ENCODE measurements at regions not wholly inside any gene's neighbourhood (a gene's known extent, or its start where the extent isn't known, plus 50 kb on each side); places are given as distances from the start of the nearest gene placed in this dataset.

DNA sequence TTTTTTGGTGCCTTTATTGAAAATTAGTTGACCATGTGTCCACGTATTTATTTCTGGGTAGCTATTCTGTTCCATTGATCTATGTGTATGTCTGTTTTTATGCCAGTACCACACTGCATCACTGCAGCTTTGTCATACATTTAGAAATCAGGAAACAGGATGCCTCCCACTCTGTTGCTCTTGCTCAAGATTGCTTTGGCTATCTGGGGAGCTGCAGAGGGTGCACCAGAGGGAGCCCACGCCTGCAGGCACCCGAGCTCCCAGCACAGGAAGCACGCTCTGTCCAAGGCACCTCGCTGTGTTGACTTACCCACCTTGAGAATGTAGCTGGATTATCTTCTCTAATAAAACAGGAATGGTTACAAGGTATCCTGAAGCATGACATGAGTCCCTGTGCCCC is 301.7 kb downstream of the TCERG1L start:
- H3K36me3 ChIP-seq (ENCODE audit: control insufficient read depth in 1 of 2, insufficient read depth in 2 of 2, low read depth in 1 of 2, low read length in 2 of 2), result no peaks in the 10 kb centered on the region
- H2AFZ ChIP-seq (ENCODE audit: low read depth, low read length), result no peak overlapping the region
- H3K4me3 ChIP-seq (ENCODE audit: insufficient read depth in 1 of 2, low read depth in 1 of 2, low read length in 2 of 2), result no peak overlapping the region
- no peak overlapping the region for H4K91ac ChIP-seq (ENCODE audit: low read length)
- H3K14ac ChIP-seq (ENCODE audit: low read length in 2 of 2), result no peak overlapping the region
- H3K23ac ChIP-seq (ENCODE audit: low read length in 2 of 2), result no peak overlapping the region
- H3K4me2 ChIP-seq (ENCODE audit: low read length, poor library complexity, severe bottlenecking), result no peak overlapping the region
- no peaks in the 10 kb centered on the region for H3K79me1 ChIP-seq (replicated peaks; ENCODE audit: low read length, poor library complexity, severe bottlenecking)
- H3K27me3 ChIP-seq (ENCODE audit: control insufficient read depth in 1 of 2, insufficient read depth in 1 of 2, low read length in 2 of 2), result no peaks in the 10 kb centered on the region
- H3K9me3 ChIP-seq (ENCODE audit: control insufficient read depth, low read length), result no peaks in the 10 kb centered on the region
- 41% methylated on average over 4 of the region's 5 CpGs for WGBS
- DNase-seq, result no peak
- no peak overlapping the region for H2BK5ac ChIP-seq (ENCODE audit: low read depth, low read length, poor library complexity, severe bottlenecking)
- no peak overlapping the region for H2BK120ac ChIP-seq (ENCODE audit: low read depth, low read length)
- H3K18ac ChIP-seq (ENCODE audit: low read depth in 1 of 2, low read length in 2 of 2), result no peak overlapping the region
- no peak overlapping the region for H3K4ac ChIP-seq (ENCODE audit: low read depth in 1 of 2, low read length in 2 of 2)
- H3K27ac ChIP-seq (ENCODE audit: low read length, poor library complexity, severe bottlenecking), result no peak overlapping the region
- no peak overlapping the region for H3K9ac ChIP-seq (ENCODE audit: low read length)
- no peak overlapping the region for H2BK12ac ChIP-seq (ENCODE audit: low read length in 2 of 2)
- no peaks in the 10 kb centered on the region for H3K4me1 ChIP-seq (ENCODE audit: control insufficient read depth, insufficient read depth, low read depth, low read length)
- H4K8ac ChIP-seq (ENCODE audit: low read length), result no peak overlapping the region
- no peak overlapping the region for H2BK15ac ChIP-seq (ENCODE audit: low read depth, poor library complexity, severe bottlenecking)
- no peak overlapping the region for H2AK5ac ChIP-seq (ENCODE audit: low read length, severe bottlenecking)

GRCh38 chr10:131010965-131011575 is 300.5 kb downstream of the TCERG1L start:
- H3K14ac ChIP-seq (ENCODE audit: low read length in 2 of 2), result no peak overlapping the region
- 87% methylated on average over 9 of the region's 11 CpGs for WGBS
- no peak overlapping the region for H2AFZ ChIP-seq (ENCODE audit: low read depth, low read length)
- H2BK120ac ChIP-seq (ENCODE audit: low read depth, low read length), result no peak overlapping the region
- H2AK5ac ChIP-seq (ENCODE audit: low read length, severe bottlenecking), result no peak overlapping the region
- no peak overlapping the region for H4K91ac ChIP-seq (ENCODE audit: low read length)
- no peak for DNase-seq
- no peak overlapping the region for H2BK12ac ChIP-seq (ENCODE audit: low read length in 2 of 2)
- no peaks in the 10 kb centered on the region for H3K36me3 ChIP-seq (ENCODE audit: control insufficient read depth in 1 of 2, insufficient read depth in 2 of 2, low read depth in 1 of 2, low read length in 2 of 2)
- no peaks in the 10 kb centered on the region for H3K79me1 ChIP-seq (replicated peaks; ENCODE audit: low read length, poor library complexity, severe bottlenecking)
- no peak overlapping the region for H3K18ac ChIP-seq (ENCODE audit: low read depth in 1 of 2, low read length in 2 of 2)
- no peaks in the 10 kb centered on the region for H3K27me3 ChIP-seq (ENCODE audit: control insufficient read depth in 1 of 2, insufficient read depth in 1 of 2, low read length in 2 of 2)
- H3K9ac ChIP-seq (ENCODE audit: low read length), result no peak overlapping the region
- no peak overlapping the region for H3K23ac ChIP-seq (ENCODE audit: low read length in 2 of 2)
- H3K4ac ChIP-seq (ENCODE audit: low read depth in 1 of 2, low read length in 2 of 2), result no peak overlapping the region
- H3K4me2 ChIP-seq (ENCODE audit: low read length, poor library complexity, severe bottlenecking), result no peak overlapping the region
- H3K4me1 ChIP-seq (ENCODE audit: control insufficient read depth, insufficient read depth, low read depth, low read length), result no peaks in the 10 kb centered on the region
- H4K8ac ChIP-seq (ENCODE audit: low read length), result no peak overlapping the region
- H3K4me3 ChIP-seq (ENCODE audit: insufficient read depth in 1 of 2, low read depth in 1 of 2, low read length in 2 of 2), result no peak overlapping the region
- H3K9me3 ChIP-seq (ENCODE audit: control insufficient read depth, low read length), result no peaks in the 10 kb centered on the region
- H2BK15ac ChIP-seq (ENCODE audit: low read depth, poor library complexity, severe bottlenecking), result no peak overlapping the region
- H2BK5ac ChIP-seq (ENCODE audit: low read depth, low read length, poor library complexity, severe bottlenecking), result no peak overlapping the region
- no peak overlapping the region for H3K27ac ChIP-seq (ENCODE audit: low read length, poor library complexity, severe bottlenecking)

GRCh38 chr10:131011936-131012640 is 299.4 kb downstream of the TCERG1L start:
- H3K27ac ChIP-seq (ENCODE audit: low read length, poor library complexity, severe bottlenecking), result no peak overlapping the region
- DNase-seq, result no peak
- no peak overlapping the region for H3K18ac ChIP-seq (ENCODE audit: low read depth in 1 of 2, low read length in 2 of 2)

GRCh38 chr10:131012641-131012985 is 298.9 kb downstream of the TCERG1L start:
- no peaks in the 10 kb centered on the region for H3K4me1 ChIP-seq (ENCODE audit: control insufficient read depth, insufficient read depth, low read depth, low read length)
- no peak overlapping the region for H3K18ac ChIP-seq (ENCODE audit: low read depth in 1 of 2, low read length in 2 of 2)
- no peak overlapping the region for H2BK15ac ChIP-seq (ENCODE audit: low read depth, poor library complexity, severe bottlenecking)
- H3K27me3 ChIP-seq (ENCODE audit: control insufficient read depth in 1 of 2, insufficient read depth in 1 of 2, low read length in 2 of 2), result no peaks in the 10 kb centered on the region
- no peak overlapping the region for H3K4ac ChIP-seq (ENCODE audit: low read depth in 1 of 2, low read length in 2 of 2)
- no peak overlapping the region for H4K91ac ChIP-seq (ENCODE audit: low read length)
- no peak overlapping the region for H3K14ac ChIP-seq (ENCODE audit: low read length in 2 of 2)
- no peak overlapping the region for H3K23ac ChIP-seq (ENCODE audit: low read length in 2 of 2)
- no peaks in the 10 kb centered on the region for H3K79me1 ChIP-seq (replicated peaks; ENCODE audit: low read length, poor library complexity, severe bottlenecking)
- DNase-seq, result no peak
- H3K27ac ChIP-seq (ENCODE audit: low read length, poor library complexity, severe bottlenecking), result no peak overlapping the region
- H3K9me3 ChIP-seq (ENCODE audit: control insufficient read depth, low read length), result no peaks in the 10 kb centered on the region
- no peaks in the 10 kb centered on the region for H3K36me3 ChIP-seq (ENCODE audit: control insufficient read depth in 1 of 2, insufficient read depth in 2 of 2, low read depth in 1 of 2, low read length in 2 of 2)
- WGBS, result 68% methylated on average over 5 of the region's 5 CpGs
- no peak overlapping the region for H4K8ac ChIP-seq (ENCODE audit: low read length)
- no peak overlapping the region for H2AK5ac ChIP-seq (ENCODE audit: low read length, severe bottlenecking)
- H2BK12ac ChIP-seq (ENCODE audit: low read length in 2 of 2), result no peak overlapping the region
- no peak overlapping the region for H2BK120ac ChIP-seq (ENCODE audit: low read depth, low read length)
- no peak overlapping the region for H3K4me3 ChIP-seq (ENCODE audit: insufficient read depth in 1 of 2, low read depth in 1 of 2, low read length in 2 of 2)
- H2AFZ ChIP-seq (ENCODE audit: low read depth, low read length), result no peak overlapping the region
- H3K9ac ChIP-seq (ENCODE audit: low read length), result no peak overlapping the region
- H3K4me2 ChIP-seq (ENCODE audit: low read length, poor library complexity, severe bottlenecking), result no peak overlapping the region
- H2BK5ac ChIP-seq (ENCODE audit: low read depth, low read length, poor library complexity, severe bottlenecking), result no peak overlapping the region

More at GRCh38 chr10:131011936-131012640, 299.4 kb downstream of the TCERG1L start:
- WGBS, result 62% methylated on average over 10 of the region's 10 CpGs
- no peak overlapping the region for H3K4me2 ChIP-seq (ENCODE audit: low read length, poor library complexity, severe bottlenecking)
- H3K4ac ChIP-seq (ENCODE audit: low read depth in 1 of 2, low read length in 2 of 2), result no peak overlapping the region
- no peak overlapping the region for H3K14ac ChIP-seq (ENCODE audit: low read length in 2 of 2)
- H3K27me3 ChIP-seq (ENCODE audit: control insufficient read depth in 1 of 2, insufficient read depth in 1 of 2, low read length in 2 of 2), result no peaks in the 10 kb centered on the region
- no peak overlapping the region for H4K91ac ChIP-seq (ENCODE audit: low read length)
- no peak overlapping the region for H3K4me3 ChIP-seq (ENCODE audit: insufficient read depth in 1 of 2, low read depth in 1 of 2, low read length in 2 of 2)
- no peak overlapping the region for H3K23ac ChIP-seq (ENCODE audit: low read length in 2 of 2)
- no peak overlapping the region for H3K9ac ChIP-seq (ENCODE audit: low read length)
- H2AFZ ChIP-seq (ENCODE audit: low read depth, low read length), result no peak overlapping the region
- no peak overlapping the region for H2AK5ac ChIP-seq (ENCODE audit: low read length, severe bottlenecking)
- no peak overlapping the region for H2BK12ac ChIP-seq (ENCODE audit: low read length in 2 of 2)
- no peak overlapping the region for H2BK5ac ChIP-seq (ENCODE audit: low read depth, low read length, poor library complexity, severe bottlenecking)
- H2BK120ac ChIP-seq (ENCODE audit: low read depth, low read length), result no peak overlapping the region
- no peak overlapping the region for H4K8ac ChIP-seq (ENCODE audit: low read length)
- H3K9me3 ChIP-seq (ENCODE audit: control insufficient read depth, low read length), result no peaks in the 10 kb centered on the region
- H2BK15ac ChIP-seq (ENCODE audit: low read depth, poor library complexity, severe bottlenecking), result no peak overlapping the region
- H3K79me1 ChIP-seq (replicated peaks; ENCODE audit: low read length, poor library complexity, severe bottlenecking), result no peaks in the 10 kb centered on the region
- H3K36me3 ChIP-seq (ENCODE audit: control insufficient read depth in 1 of 2, insufficient read depth in 2 of 2, low read depth in 1 of 2, low read length in 2 of 2), result no peaks in the 10 kb centered on the region
- H3K4me1 ChIP-seq (ENCODE audit: control insufficient read depth, insufficient read depth, low read depth, low read length), result no peaks in the 10 kb centered on the region
